Upper lobe of right lung (tissue), 1 donor: ENCODE measurements at regions not wholly inside any gene's neighbourhood (a gene's known extent, or its start where the extent isn't known, plus 50 kb on each side); places are given as distances from the start of the nearest gene placed in this dataset.

ENCODE experiments used
- ATAC-seq: fragments of 200-7000 bp; cut with Tn5 transposase; one replicate; pipeline ENCODE4 v1.9.1; 2020; ENCODE audit warnings: mild to moderate bottlenecking, moderate library complexity
- DNase-seq: peaks from one replicate; pipeline ENCODE4 v3.0.0-alpha.2; 2020
- H3K27ac ChIP-seq: fragments of 200-600 bp; one replicate; pipeline ENCODE4 v1.8.0; 2022
- H3K27me3 ChIP-seq: fragments of 200-600 bp; one replicate; pipeline ENCODE4 v1.8.0; 2022; ENCODE audit warnings: mild to moderate bottlenecking
- H3K36me3 ChIP-seq: fragments of 200-600 bp; one replicate; pipeline ENCODE4 v1.8.0; 2022
- H3K4me1 ChIP-seq: fragments of 200-600 bp; one replicate; pipeline ENCODE4 v1.8.0; 2022
- H3K4me3 ChIP-seq: fragments of 200-600 bp; one replicate; pipeline ENCODE4 v1.8.0; 2022; ENCODE audit warnings: mild to moderate bottlenecking
- H3K9me3 ChIP-seq: fragments of 200-600 bp; one replicate; pipeline ENCODE4 v1.8.0; 2022
- CTCF ChIP-seq: fragments of 200-600 bp; IDR thresholded peaks from one replicate; pipeline ENCODE4 v1.8.0; 2022; ENCODE audit warnings: antibody characterized with exemption
- intact Hi-C: fragments of 100-400 bp; cut with DNase I; formaldehyde crosslinking; loops from one replicate; pipeline ENCODE4 v1.11.0; 2022
- donor health status: DM: no; HTN: yes; CAD: no; lungs with severe emphysema.

GRCh38 chr10:30560326-30560725, 69.2 kb downstream of the LYZL2 start:
- intact Hi-C loops = no loop called here
- Histone ChIP-seq H3K9me3 (no peaks in the 10 kb centered on the region), H3K27me3 (no peaks in the 10 kb centered on the region), H3K4me1 (no peaks in the 10 kb centered on the region), H3K4me3 (no peak overlapping the region), H3K27ac (no peak overlapping the region), H3K36me3 (no peaks in the 10 kb centered on the region)
- no peak for TF ChIP-seq CTCF
- DNase-seq (no peak), ATAC-seq (no peak)

GRCh38 chr10:30559180-30559579, 70.4 kb downstream of the LYZL2 start:
- ATAC-seq = no peak
- no peak for DNase-seq

GRCh38 chr10:30558411-30558810, 71.1 kb downstream of the LYZL2 start:
- no peak for ATAC-seq
- H3K9me3 ChIP-seq = no peaks in the 10 kb centered on the region
- no peaks in the 10 kb centered on the region for H3K36me3 ChIP-seq
- peaks cover 13% of the 10 kb centered on the region for H3K4me1 ChIP-seq
- intact Hi-C loops = no loop called here
- H3K27ac ChIP-seq = no peak overlapping the region
- no peaks in the 10 kb centered on the region for H3K27me3 ChIP-seq
- no peak for TF ChIP-seq CTCF
- H3K4me3 ChIP-seq = no peak overlapping the region
- no peak for DNase-seq

More at GRCh38 chr10:30559180-30559579, 70.4 kb downstream of the LYZL2 start:
- no peak for TF ChIP-seq CTCF
- H3K9me3 ChIP-seq = no peaks in the 10 kb centered on the region
- H3K4me1 ChIP-seq = peaks cover 9% of the 10 kb centered on the region
- no peak overlapping the region for H3K4me3 ChIP-seq
- H3K27me3 ChIP-seq = no peaks in the 10 kb centered on the region
- H3K27ac ChIP-seq = no peak overlapping the region
- H3K36me3 ChIP-seq = no peaks in the 10 kb centered on the region
- intact Hi-C loops = no loop called here

- H3K36me3 ChIP-seq = no peaks in the 10 kb centered on the region
- peaks cover 19% of the 10 kb centered on the region for H3K4me1 ChIP-seq
- H3K27ac ChIP-seq = no peak overlapping the region
- DNase-seq = no peak
- no peaks in the 10 kb centered on the region for H3K9me3 ChIP-seq
- no peak for TF ChIP-seq CTCF
- H3K27me3 ChIP-seq = no peaks in the 10 kb centered on the region
- no peak overlapping the region for H3K4me3 ChIP-seq
- intact Hi-C loops = no loop called here
- peak; percentile 26 for ATAC-seq
Measured at GRCh38 chr10:30557884-30558283, 71.7 kb downstream of the LYZL2 start.

- intact Hi-C loops = no loop called here
- Histone ChIP-seq H3K36me3 (no peaks in the 10 kb centered on the region), H3K4me3 (no peak overlapping the region), H3K4me1 (peaks cover 20% of the 10 kb centered on the region), H3K9me3 (no peaks in the 10 kb centered on the region), H3K27me3 (no peaks in the 10 kb centered on the region), H3K27ac (no peak overlapping the region)
- DNase-seq = no peak
- TF ChIP-seq CTCF = no peak
- ATAC-seq = peak; percentile 8
Measured at GRCh38 chr10:30556189-30556588, 73.4 kb downstream of the LYZL2 start.

- intact Hi-C loops = no loop called here
- Histone ChIP-seq H3K4me1 (peaks cover 20% of the 10 kb centered on the region), H3K9me3 (no peaks in the 10 kb centered on the region), H3K27ac (peak overlapping the region; percentile 91), H3K4me3 (no peak overlapping the region), H3K27me3 (no peaks in the 10 kb centered on the region), H3K36me3 (no peaks in the 10 kb centered on the region)
- DNase-seq (no peak), ATAC-seq (no peak)
- no peak for TF ChIP-seq CTCF
Measured at GRCh38 chr10:30555465-30555864, 74.1 kb downstream of the LYZL2 start.
